HG02642 (cell line): ENCODE measurements at regions not wholly inside any gene's neighbourhood (a gene's known extent, or its start where the extent isn't known, plus 50 kb on each side); places are given as distances from the start of the nearest gene placed in this dataset.

ENCODE experiments used
- ATAC-seq: cut with Tn5 transposase; IDR thresholded peaks from one replicate; pipeline ENCODE4 v1.9.1; 2021; ENCODE audit warnings: mild to moderate bottlenecking; ENCODE audit not compliant: unreplicated experiment, poor library complexity

DNA sequence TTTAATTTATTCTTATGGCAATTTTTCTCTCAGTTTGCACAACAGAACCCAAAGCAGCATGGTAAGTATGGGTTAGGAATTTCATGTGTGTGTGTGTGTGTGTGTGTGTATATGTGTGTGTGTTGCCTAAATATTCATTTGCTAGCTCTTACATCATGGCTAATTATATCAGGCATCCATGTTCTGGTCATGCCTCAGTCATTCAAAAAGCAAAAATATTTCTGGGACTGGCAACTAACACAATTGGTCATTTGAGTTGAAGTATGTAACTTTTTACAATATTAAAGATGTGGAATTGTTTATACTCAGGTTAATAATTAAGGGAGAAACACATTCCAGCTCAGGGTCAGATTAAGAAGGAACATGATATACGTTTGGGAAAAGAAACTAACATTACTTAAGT is 67.6 kb upstream of the PHYHIPL start:
- no peak for ATAC-seq

GRCh38 chr10:59109826-59110225 is 66.6 kb upstream of the PHYHIPL start:
- ATAC-seq, result no peak

DNA sequence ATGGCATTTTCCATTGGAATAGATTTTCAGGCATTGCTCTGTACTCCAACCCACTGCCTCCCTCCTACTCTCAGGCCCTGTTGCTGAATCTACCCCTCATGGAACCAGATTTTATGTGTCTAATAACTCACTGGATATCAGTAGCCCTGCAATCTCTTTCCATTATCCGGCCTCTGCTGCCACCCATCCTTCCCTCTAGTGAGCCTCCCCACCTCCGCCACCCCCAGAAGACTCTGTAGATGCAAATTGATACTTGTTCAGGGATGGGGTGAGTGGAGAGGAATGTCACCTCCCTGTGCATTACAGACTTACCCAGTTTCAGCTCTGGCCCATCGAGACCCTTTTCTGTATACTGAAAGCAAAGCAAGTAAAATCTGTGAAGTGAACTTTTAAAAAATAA is 52.3 kb upstream of the PHYHIPL start:
- no peak for ATAC-seq

GRCh38 chr10:59125666-59126065 is 50.8 kb upstream of the PHYHIPL start:
- no peak for ATAC-seq

GRCh38 chr10:59126261-59126660 is 50.2 kb upstream of the PHYHIPL start:
- no peak for ATAC-seq
